ENCODE measurements at regions not wholly inside any gene's neighbourhood (a gene's known extent, or its start where the extent isn't known, plus 50 kb on each side); places are given as distances from the start of the nearest gene placed in this dataset.

DNA sequence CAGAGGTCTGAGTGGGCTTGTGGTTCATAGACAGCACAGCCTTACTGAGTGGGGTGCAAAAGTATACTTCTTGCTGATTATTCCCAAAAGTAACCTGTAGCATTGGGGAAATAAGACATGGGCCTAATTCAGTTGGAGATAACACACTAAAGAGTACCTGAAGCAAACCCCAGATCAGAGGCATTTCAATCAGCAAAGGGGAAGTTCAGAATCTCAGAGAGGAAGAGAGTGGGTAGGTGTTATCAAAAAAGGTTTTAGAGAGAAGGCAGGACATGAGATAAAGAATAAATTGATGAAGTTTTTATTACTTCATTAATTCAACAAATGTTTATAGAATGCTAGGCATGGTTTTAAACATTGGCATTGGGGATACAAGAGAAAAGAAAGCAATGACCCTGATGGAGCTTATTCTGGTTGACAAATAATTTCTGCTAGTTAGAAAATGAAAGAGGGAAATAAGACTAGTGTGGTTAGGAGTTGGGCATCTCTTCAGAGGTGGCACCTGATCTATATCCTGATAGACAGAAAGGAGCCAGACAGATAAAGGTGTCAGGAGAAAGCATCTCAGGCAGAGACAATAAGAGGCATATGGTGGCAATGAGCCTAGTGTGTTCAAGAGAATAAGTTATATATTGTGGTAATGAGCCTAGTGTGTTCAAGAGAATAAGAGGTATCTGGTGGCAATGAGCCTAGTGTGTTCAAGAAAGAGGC, 153.8 kb upstream of the SETBP1 start:
- Histone ChIP-seq H3K27ac (ENCODE audit: low read depth, low read length) (no peak overlapping the region), H3K4me3 (ENCODE audit: low read depth, low read length) (no peak overlapping the region), H3K79me2 (ENCODE audit: control insufficient read depth, insufficient read depth, low read length, poor library complexity) (no peaks in the 10 kb centered on the region), H3K23ac (ENCODE audit: low read length) (no peak overlapping the region), H3K4me2 (ENCODE audit: low read length) (no peak overlapping the region), H3K9ac (ENCODE audit: low read length) (no peak overlapping the region), H3K18ac (ENCODE audit: low read length) (no peak overlapping the region), H3K36me3 (ENCODE audit: control insufficient read depth in 1 of 2, insufficient read depth in 2 of 2, low read length in 2 of 2) (no peaks in the 10 kb centered on the region), H4K91ac (ENCODE audit: low read depth, low read length) (no peak overlapping the region), H3K4ac (ENCODE audit: low read depth, low read length) (no peak overlapping the region), H4K8ac (ENCODE audit: low read depth, low read length) (no peak overlapping the region), H2BK12ac (ENCODE audit: low read length) (no peak overlapping the region), H3K79me1 (ENCODE audit: low read length) (no peaks in the 10 kb centered on the region), H2AK5ac (ENCODE audit: low read length) (no peak overlapping the region), H3K9me3 (ENCODE audit: insufficient read depth, low read depth, low read length) (no peaks in the 10 kb centered on the region), H4K12ac (ENCODE audit: low read depth, low read length) (no peak overlapping the region), H2BK5ac (ENCODE audit: low read depth, low read length, poor library complexity) (no peak overlapping the region), H3K27me3 (ENCODE audit: insufficient read depth, low read length) (no peaks in the 10 kb centered on the region), H3K4me1 (ENCODE audit: control insufficient read depth in 1 of 2, insufficient read depth in 2 of 2, low read length in 2 of 2) (no peaks in the 10 kb centered on the region), H3K14ac (ENCODE audit: low read length) (no peak overlapping the region), H2AFZ (ENCODE audit: insufficient read depth, low read length, poor library complexity) (no peak overlapping the region), H2BK120ac (ENCODE audit: insufficient read depth, low read length, poor library complexity) (no peak overlapping the region)
- DNase-seq = no peak

DNA sequence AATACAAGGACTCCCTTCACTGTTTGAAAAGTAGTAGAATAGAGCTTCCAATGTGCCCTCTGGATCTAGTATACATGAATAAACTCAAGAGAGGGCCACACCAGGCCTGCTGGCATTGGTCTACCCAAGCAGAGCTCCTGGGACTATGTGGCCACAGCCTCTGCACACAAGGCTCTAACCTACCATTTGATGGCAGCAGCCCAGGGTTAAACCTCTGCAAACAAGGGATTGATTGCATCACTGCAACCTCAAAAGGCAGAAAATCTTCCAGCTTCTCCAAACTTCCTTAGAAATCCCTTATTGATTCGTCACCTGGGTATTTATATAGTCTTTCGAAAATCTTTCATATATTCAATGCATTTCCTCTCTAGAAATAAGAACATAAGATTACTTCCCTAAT, 147.6 kb upstream of the SETBP1 start:
- Histone ChIP-seq H3K18ac (ENCODE audit: low read length) (no peak overlapping the region), H3K4me3 (ENCODE audit: low read depth, low read length) (no peak overlapping the region), H3K79me2 (ENCODE audit: control insufficient read depth, insufficient read depth, low read length, poor library complexity) (no peaks in the 10 kb centered on the region), H3K14ac (ENCODE audit: low read length) (no peak overlapping the region), H3K79me1 (ENCODE audit: low read length) (no peaks in the 10 kb centered on the region), H3K9ac (ENCODE audit: low read length) (no peak overlapping the region), H2BK12ac (ENCODE audit: low read length) (no peak overlapping the region), H2BK120ac (ENCODE audit: insufficient read depth, low read length, poor library complexity) (no peak overlapping the region), H3K27me3 (ENCODE audit: insufficient read depth, low read length) (no peaks in the 10 kb centered on the region), H2AFZ (ENCODE audit: insufficient read depth, low read length, poor library complexity) (no peak overlapping the region), H3K23ac (ENCODE audit: low read length) (no peak overlapping the region), H3K4me1 (ENCODE audit: control insufficient read depth in 1 of 2, insufficient read depth in 2 of 2, low read length in 2 of 2) (peaks cover 5 to 8% of the 10 kb centered on the region in 2 experiments), H2BK5ac (ENCODE audit: low read depth, low read length, poor library complexity) (no peak overlapping the region), H4K12ac (ENCODE audit: low read depth, low read length) (no peak overlapping the region), H3K4ac (ENCODE audit: low read depth, low read length) (no peak overlapping the region), H3K27ac (ENCODE audit: low read depth, low read length) (no peak overlapping the region), H4K91ac (ENCODE audit: low read depth, low read length) (no peak overlapping the region), H3K36me3 (ENCODE audit: control insufficient read depth in 1 of 2, insufficient read depth in 2 of 2, low read length in 2 of 2) (no peaks in the 10 kb centered on the region), H3K9me3 (ENCODE audit: insufficient read depth, low read depth, low read length) (no peaks in the 10 kb centered on the region), H2AK5ac (ENCODE audit: low read length) (no peak overlapping the region), H3K4me2 (ENCODE audit: low read length) (no peak overlapping the region), H4K8ac (ENCODE audit: low read depth, low read length) (no peak overlapping the region)
- DNase-seq = no peak
- no CpG with 5 or more reads among the region's 2 CpGs for WGBS (ENCODE audit: extremely low coverage, insufficient coverage, insufficient read length)

- Histone ChIP-seq H3K4me3 (ENCODE audit: low read depth, low read length) (no peak overlapping the region), H3K79me1 (ENCODE audit: low read length) (peaks cover 4% of the 10 kb centered on the region), H3K9me3 (ENCODE audit: insufficient read depth, low read depth, low read length) (no peaks in the 10 kb centered on the region), H3K4me1 (ENCODE audit: control insufficient read depth in 1 of 2, insufficient read depth in 2 of 2, low read length in 2 of 2) (peaks cover 5 to 8% of the 10 kb centered on the region in 2 experiments), H3K36me3 (ENCODE audit: control insufficient read depth in 1 of 2, insufficient read depth in 2 of 2, low read length in 2 of 2) (no peaks in the 10 kb centered on the region), H3K9ac (ENCODE audit: low read length) (no peak overlapping the region), H3K4ac (ENCODE audit: low read depth, low read length) (no peak overlapping the region), H3K14ac (ENCODE audit: low read length) (no peak overlapping the region), H4K8ac (ENCODE audit: low read depth, low read length) (no peak overlapping the region), H3K4me2 (ENCODE audit: low read length) (no peak overlapping the region), H3K18ac (ENCODE audit: low read length) (no peak overlapping the region), H2BK5ac (ENCODE audit: low read depth, low read length, poor library complexity) (no peak overlapping the region), H3K27ac (ENCODE audit: low read depth, low read length) (no peak overlapping the region), H2AK5ac (ENCODE audit: low read length) (no peak overlapping the region), H3K79me2 (ENCODE audit: control insufficient read depth, insufficient read depth, low read length, poor library complexity) (no peaks in the 10 kb centered on the region), H4K12ac (ENCODE audit: low read depth, low read length) (no peak overlapping the region), H2BK12ac (ENCODE audit: low read length) (no peak overlapping the region), H4K91ac (ENCODE audit: low read depth, low read length) (no peak overlapping the region), H2AFZ (ENCODE audit: insufficient read depth, low read length, poor library complexity) (no peak overlapping the region), H2BK120ac (ENCODE audit: insufficient read depth, low read length, poor library complexity) (no peak overlapping the region), H3K27me3 (ENCODE audit: insufficient read depth, low read length) (no peaks in the 10 kb centered on the region), H3K23ac (ENCODE audit: low read length) (no peak overlapping the region)
- WGBS (ENCODE audit: extremely low coverage, insufficient coverage, insufficient read length) = no CpG with 5 or more reads among the region's 1 CpG
- no peak for DNase-seq
Measured at GRCh38 chr18:44536046-44536445, 144.6 kb upstream of the SETBP1 start.

- H2AK5ac ChIP-seq (ENCODE audit: low read length) = no peak overlapping the region
- H2AFZ ChIP-seq (ENCODE audit: insufficient read depth, low read length, poor library complexity) = no peak overlapping the region
- peak overlapping the region; percentile 21 for H4K91ac ChIP-seq (ENCODE audit: low read depth, low read length)
- H3K18ac ChIP-seq (ENCODE audit: low read length) = no peak overlapping the region
- no peaks in the 10 kb centered on the region for H3K36me3 ChIP-seq (ENCODE audit: control insufficient read depth in 1 of 2, insufficient read depth in 2 of 2, low read length in 2 of 2)
- H2BK5ac ChIP-seq (ENCODE audit: low read depth, low read length, poor library complexity) = no peak overlapping the region
- H3K23ac ChIP-seq (ENCODE audit: low read length) = no peak overlapping the region
- no peak overlapping the region for H4K12ac ChIP-seq (ENCODE audit: low read depth, low read length)
- H3K9ac ChIP-seq (ENCODE audit: low read length) = no peak overlapping the region
- WGBS (ENCODE audit: extremely low coverage, insufficient coverage, insufficient read length) = no CpG with 5 or more reads among the region's 1 CpG
- H3K4me1 ChIP-seq (ENCODE audit: control insufficient read depth in 1 of 2, insufficient read depth in 2 of 2, low read length in 2 of 2) = peaks cover 5 to 8% of the 10 kb centered on the region in 2 experiments
- no peak overlapping the region for H3K4ac ChIP-seq (ENCODE audit: low read depth, low read length)
- no peak overlapping the region for H3K4me3 ChIP-seq (ENCODE audit: low read depth, low read length)
- H3K27ac ChIP-seq (ENCODE audit: low read depth, low read length) = peak overlapping the region; percentile 23
- H2BK120ac ChIP-seq (ENCODE audit: insufficient read depth, low read length, poor library complexity) = no peak overlapping the region
- H3K14ac ChIP-seq (ENCODE audit: low read length) = no peak overlapping the region
- no peaks in the 10 kb centered on the region for H3K79me2 ChIP-seq (ENCODE audit: control insufficient read depth, insufficient read depth, low read length, poor library complexity)
- H2BK12ac ChIP-seq (ENCODE audit: low read length) = peak overlapping the region; percentile 86
- H3K4me2 ChIP-seq (ENCODE audit: low read length) = no peak overlapping the region
- no peaks in the 10 kb centered on the region for H3K27me3 ChIP-seq (ENCODE audit: insufficient read depth, low read length)
- H3K9me3 ChIP-seq (ENCODE audit: insufficient read depth, low read depth, low read length) = no peaks in the 10 kb centered on the region
- peaks cover 4% of the 10 kb centered on the region for H3K79me1 ChIP-seq (ENCODE audit: low read length)
- H4K8ac ChIP-seq (ENCODE audit: low read depth, low read length) = no peak overlapping the region
- DNase-seq = no peak
Measured at GRCh38 chr18:44536619-44537018, 144.1 kb upstream of the SETBP1 start.

Measured in trophoblast cell (in vitro differentiated cells and primary cell).